GM23338 (cell line): ENCODE measurements at regions not wholly inside any gene's neighbourhood (a gene's known extent, or its start where the extent isn't known, plus 50 kb on each side); places are given as distances from the start of the nearest gene placed in this dataset.

ENCODE experiments used
- ATAC-seq: fragments of 200-7000 bp; cut with Tn5 transposase; 3 replicates; pipeline ENCODE4 v1.9.1; 2020
- DNase-seq: peaks from one replicate; pipeline ENCODE4 v3.0.0-alpha.2; 2015; ENCODE audit warnings: low spot score
- H2AFZ ChIP-seq: fragments of 200-600 bp; sonication (generic); 2 replicates; pipeline ENCODE4 v1.8.0; 2016; ENCODE audit warnings: antibody characterized with exemption, mild to moderate bottlenecking, moderate library complexity
- H3F3A ChIP-seq: fragments of 200-600 bp; sonication (generic); replicated peaks from 2 replicates; pipeline ENCODE4 v1.8.0; 2017; ENCODE audit warnings: antibody characterized with exemption, mixed run types, low read depth
- H3K27ac ChIP-seq: fragments of 200-600 bp; sonication (generic); 2 replicates; pipeline ENCODE4 v1.6.1; 2016; ENCODE audit warnings: low read depth
- H3K27me3 ChIP-seq: fragments of 200-600 bp; sonication (generic); 2 replicates; pipeline ENCODE4 v1.8.0; 2016; ENCODE audit warnings: mild to moderate bottlenecking, mixed run types, moderate library complexity; ENCODE audit not compliant: insufficient read depth
- H3K36me3 ChIP-seq: fragments of 200-600 bp; sonication (generic); 2 replicates; pipeline ENCODE4 v1.8.0; 2016; ENCODE audit warnings: mild to moderate bottlenecking; ENCODE audit not compliant: insufficient read depth
- H3K4me1 ChIP-seq: fragments of 200-600 bp; sonication (generic); 2 replicates; pipeline ENCODE4 v1.8.0; 2016; ENCODE audit warnings: mild to moderate bottlenecking, moderate library complexity; ENCODE audit not compliant: insufficient read depth
- H3K4me2 ChIP-seq: fragments of 200-600 bp; sonication (generic); 2 replicates; pipeline ENCODE4 v1.7.1; 2017; ENCODE audit warnings: mixed run types
- H3K4me3 ChIP-seq: fragments of 200-600 bp; sonication (generic); 2 replicates; pipeline ENCODE4 v1.6.1; 2016; ENCODE audit warnings: mixed run types
- H3K79me2 ChIP-seq: fragments of 200-600 bp; sonication (generic); replicated peaks from 2 replicates; pipeline ENCODE4 v1.8.0; 2017; ENCODE audit warnings: mild to moderate bottlenecking; ENCODE audit not compliant: insufficient read depth
- H3K9me2 ChIP-seq: fragments of 200-600 bp; sonication (generic); 2 replicates; pipeline ENCODE4 v1.8.0; 2017; ENCODE audit not compliant: insufficient read depth
- H4K20me1 ChIP-seq: fragments of 200-600 bp; sonication (generic); replicated peaks from 2 replicates; pipeline ENCODE4 v1.8.0; 2017; ENCODE audit warnings: mild to moderate bottlenecking; ENCODE audit not compliant: insufficient read depth
- H3K27ac Mint-ChIP-seq: 2 replicates; pipeline ENCODE4 v1.8.0; 2020; ENCODE audit warnings: inconsistent platforms, mild to moderate bottlenecking, moderate library complexity, mixed read lengths
- H3K27me3 Mint-ChIP-seq: 3 replicates; pipeline ENCODE4 v1.8.0; 2022; ENCODE audit warnings: low read depth, mild to moderate bottlenecking, moderate library complexity, mixed read lengths, inconsistent platforms; ENCODE audit not compliant: insufficient read depth, poor library complexity
- H3K36me3 Mint-ChIP-seq: 3 replicates; pipeline ENCODE4 v1.8.0; 2021; ENCODE audit warnings: low read depth, mild to moderate bottlenecking, inconsistent platforms, moderate library complexity, mixed read lengths
- H3K4me1 Mint-ChIP-seq: 3 replicates; pipeline ENCODE4 v1.8.0; 2020; ENCODE audit warnings: mild to moderate bottlenecking, inconsistent platforms, mixed read lengths
- H3K4me3 Mint-ChIP-seq: 3 replicates; pipeline ENCODE4 v1.8.0; 2021; ENCODE audit warnings: moderate library complexity, mild to moderate bottlenecking, inconsistent platforms, mixed read lengths
- H3K9me3 Mint-ChIP-seq: 3 replicates; pipeline ENCODE4 v1.8.0; 2020; ENCODE audit warnings: moderate library complexity, mild to moderate bottlenecking, inconsistent platforms, mixed read lengths
- CREB1 ChIP-seq: fragments of 250-450 bp; sonication (Bioruptor Pico); IDR thresholded peaks from 2 replicates; pipeline ENCODE4 v1.5.0; 2020; ENCODE audit warnings: low read depth, mild to moderate bottlenecking, moderate library complexity
- EZH2 ChIP-seq: fragments of 200-600 bp; sonication (generic); IDR thresholded peaks from one replicate; pipeline ENCODE4 v1.8.0; 2017; ENCODE audit warnings: antibody characterized with exemption, mild to moderate bottlenecking, low read depth; ENCODE audit not compliant: unreplicated experiment
- JUNB ChIP-seq: IDR thresholded peaks from one replicate; pipeline ENCODE4 v1.6.1; 2016; ENCODE audit warnings: antibody characterized with exemption; ENCODE audit not compliant: unreplicated experiment
- POLR2AphosphoS5 ChIP-seq: IDR thresholded peaks from 2 replicates; pipeline ENCODE4 v1.6.1; 2016; ENCODE audit warnings: antibody characterized with exemption, low read depth
- REST ChIP-seq: IDR thresholded peaks from one replicate; pipeline ENCODE4 v1.6.1; 2018; ENCODE audit warnings: antibody characterized with exemption; ENCODE audit not compliant: unreplicated experiment
- STAT1 ChIP-seq: IDR thresholded peaks from one replicate; pipeline ENCODE4 v1.6.1; 2016; ENCODE audit warnings: antibody characterized with exemption; ENCODE audit not compliant: unreplicated experiment
- ZNF114 ChIP-seq: fragments of 250-450 bp; sonication (Bioruptor Pico); IDR thresholded peaks from 2 replicates; pipeline ENCODE4 v1.5.0; 2020; ENCODE audit warnings: mild to moderate bottlenecking, moderate library complexity
- ZNF331 ChIP-seq: fragments of 250-450 bp; sonication (Bioruptor Pico); IDR thresholded peaks from 2 replicates; pipeline ENCODE4 v1.5.0; 2020; ENCODE audit warnings: low read depth, mild to moderate bottlenecking, moderate library complexity
- ZNF462 ChIP-seq: fragments of 250-450 bp; sonication (Bioruptor Pico); IDR thresholded peaks from 2 replicates; pipeline ENCODE4 v1.5.0; 2020; ENCODE audit warnings: mild to moderate bottlenecking, moderate library complexity

- ATAC-seq (no peak), DNase-seq (no peak)
- Mint-ChIP-seq H3K27ac (no peak overlapping the region), H3K4me3 (no peak overlapping the region), H3K4me1 (no peaks in the 10 kb centered on the region; the same call in 2 of the 3 replicates), H3K36me3 (no peaks in the 10 kb centered on the region), H3K9me3 (no peaks in the 10 kb centered on the region; the same call in 2 of the 3 replicates), H3K27me3 (no peaks in the 10 kb centered on the region)
- Histone ChIP-seq H2AFZ (no peak overlapping the region), H3K9me2 (no peaks in the 10 kb centered on the region), H3K79me2 (no peaks in the 10 kb centered on the region), H3K4me2 (no peak overlapping the region), H3K4me3 (no peak overlapping the region), H3K36me3 (no peaks in the 10 kb centered on the region), H3K27ac (no peak overlapping the region), H3F3A (no peaks in the 10 kb centered on the region), H4K20me1 (no peaks in the 10 kb centered on the region), H3K27me3 (no peaks in the 10 kb centered on the region), H3K4me1 (no peaks in the 10 kb centered on the region)
- TF ChIP-seq ZNF331 (CRISPR knock-in tag) = no peak
- no peak for TF ChIP-seq JUNB
- no peak for TF ChIP-seq STAT1
- no peak for TF ChIP-seq REST
Observed at GRCh38 chr11:26806219-26806618, 84.4 kb upstream of the SLC5A12 start.

GRCh38 chr11:26820739-26821138, 98.9 kb upstream of the SLC5A12 start:
- Histone ChIP-seq H3K79me2 (no peaks in the 10 kb centered on the region), H3K36me3 (0 out of 2 replicates have a peak, but pooled peaks cover 5% of the 10 kb centered on the region), H3K27ac (no peak overlapping the region), H3K4me1 (no peaks in the 10 kb centered on the region), H3K9me2 (peaks cover 5% of the 10 kb centered on the region; the same call in 1 of the 2 replicates), H3F3A (no peaks in the 10 kb centered on the region), H3K4me3 (no peak overlapping the region), H3K4me2 (no peak overlapping the region), H4K20me1 (no peaks in the 10 kb centered on the region), H3K27me3 (no peaks in the 10 kb centered on the region), H2AFZ (no peak overlapping the region)
- Mint-ChIP-seq H3K4me3 (no peak overlapping the region), H3K27ac (no peak overlapping the region), H3K36me3 (peaks cover 39% of the 10 kb centered on the region), H3K27me3 (peaks cover 6% of the 10 kb centered on the region), H3K9me3 (peaks cover 50% of the 10 kb centered on the region), H3K4me1 (no peaks in the 10 kb centered on the region)
- no peak for ATAC-seq
- no peak for DNase-seq
- TF ChIP-seq CREB1 (no peak), EZH2 (no peak), STAT1 (no peak), REST (no peak), ZNF331 (CRISPR knock-in tag) (no peak), POLR2AphosphoS5 (no peak), ZNF114 (CRISPR knock-in tag) (no peak), ZNF462 (CRISPR knock-in tag) (no peak)
